COR-L47 (cell line): ENCODE measurements at regions not wholly inside any gene's neighbourhood (a gene's known extent, or its start where the extent isn't known, plus 50 kb on each side); places are given as distances from the start of the nearest gene placed in this dataset.
"Not testable (repeated sequence)": the region's sequence is repeated elsewhere in the genome, so short reads cannot be mapped to it uniquely, and the experiment has no call there.

Experiments
- DNase-seq: peaks from one replicate; lab custom pipeline; 2025; lab: John Stamatoyannopoulos, UW

DNA sequence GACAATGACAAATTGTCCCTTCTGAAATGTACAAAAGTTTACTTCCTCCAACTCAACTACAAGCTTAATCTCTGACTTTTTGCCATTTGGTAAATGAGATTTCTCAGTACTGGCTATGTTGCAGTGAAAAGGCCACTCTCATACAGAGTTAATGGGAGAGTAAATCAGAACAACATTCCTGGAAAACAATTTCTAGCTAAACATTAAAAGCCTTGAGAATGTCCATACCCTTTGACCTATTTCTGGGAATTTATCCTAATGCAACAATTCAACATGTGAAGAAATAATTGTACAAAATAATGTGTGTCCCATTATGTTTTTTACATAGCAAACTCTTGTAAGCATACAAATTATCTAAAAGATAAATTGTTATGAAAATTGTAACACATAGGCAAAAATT is 56.3 kb upstream of the SPEF2 start:
- DNase-seq, result no peak

DNA sequence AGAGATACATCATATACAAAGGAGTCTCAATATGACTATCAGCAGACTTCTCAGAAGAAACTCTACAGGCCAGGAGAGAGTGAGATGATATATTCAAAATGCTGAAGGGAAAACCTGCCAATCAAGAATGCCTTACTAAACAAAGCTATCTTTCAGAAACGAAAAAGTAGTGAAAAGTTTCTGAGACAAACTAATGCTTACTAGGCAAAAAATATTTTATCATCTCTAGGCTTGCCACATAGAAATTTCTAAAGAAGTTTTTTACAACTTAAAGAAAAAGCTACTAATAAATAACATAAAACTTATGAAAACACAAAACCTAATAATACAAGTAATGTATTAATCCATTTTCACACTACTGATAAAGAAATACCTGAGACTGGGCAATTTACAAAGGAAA is 59.9 kb upstream of the SPEF2 start:
- no peak for DNase-seq

DNA sequence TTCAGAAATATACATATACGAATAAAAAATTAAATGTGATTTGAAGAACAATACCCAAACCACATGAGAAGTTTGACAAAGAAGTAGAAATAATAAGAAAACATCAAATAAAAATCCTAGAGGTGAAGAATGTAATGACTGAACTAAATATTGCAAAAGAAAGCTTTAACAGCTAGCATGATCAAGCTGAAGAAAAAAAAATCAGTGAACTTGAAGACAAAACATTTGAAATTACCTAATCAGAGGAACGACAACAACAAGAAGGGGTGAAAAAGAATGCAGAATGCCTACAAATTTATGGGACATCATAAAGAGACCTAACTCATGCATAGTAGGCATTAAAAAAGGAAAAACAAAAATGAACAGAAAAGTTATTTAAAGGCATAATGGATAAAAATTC is 60.5 kb upstream of the SPEF2 start:
- no peak for DNase-seq

DNA sequence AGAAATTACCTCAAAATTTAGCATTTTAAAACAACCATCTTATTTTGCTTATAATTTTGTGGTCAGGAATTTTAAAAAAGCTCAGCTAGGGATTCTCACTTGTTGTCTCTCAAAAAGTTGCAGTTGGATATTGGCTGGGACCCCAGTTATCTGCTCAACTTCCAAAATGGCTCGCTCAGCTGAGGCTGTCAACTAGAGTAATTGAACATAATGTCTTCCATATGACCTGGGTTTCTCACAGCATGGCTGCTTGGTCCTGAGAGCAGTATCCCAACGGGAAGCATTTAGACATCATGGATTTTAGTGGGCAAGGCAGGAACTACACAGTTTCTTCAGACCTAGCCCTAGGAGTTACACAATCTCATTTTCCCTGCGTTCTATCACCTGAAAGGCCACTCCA is 63.6 kb upstream of the SPEF2 start:
- no peak for DNase-seq

DNA sequence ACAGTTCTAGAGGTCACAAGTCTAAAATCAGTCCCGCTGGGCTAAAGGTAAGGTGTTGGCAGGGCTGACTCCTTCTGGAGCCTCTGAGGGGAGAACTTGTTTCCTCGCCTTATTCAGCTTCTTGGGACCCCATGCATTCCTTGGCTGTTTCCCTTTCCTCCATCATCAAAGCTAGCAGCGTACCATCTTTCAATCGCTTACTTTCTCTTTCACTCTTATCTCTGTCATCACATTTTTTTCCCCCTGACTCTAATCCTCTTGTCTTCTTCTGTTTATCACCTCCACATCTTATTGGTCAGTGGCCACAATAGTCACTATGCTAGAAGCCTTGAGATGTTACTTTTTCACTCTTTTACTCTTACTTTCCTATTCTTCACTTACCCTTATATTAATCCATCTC is 72.5 kb upstream of the SPEF2 start:
- DNase-seq, result no peak

DNA sequence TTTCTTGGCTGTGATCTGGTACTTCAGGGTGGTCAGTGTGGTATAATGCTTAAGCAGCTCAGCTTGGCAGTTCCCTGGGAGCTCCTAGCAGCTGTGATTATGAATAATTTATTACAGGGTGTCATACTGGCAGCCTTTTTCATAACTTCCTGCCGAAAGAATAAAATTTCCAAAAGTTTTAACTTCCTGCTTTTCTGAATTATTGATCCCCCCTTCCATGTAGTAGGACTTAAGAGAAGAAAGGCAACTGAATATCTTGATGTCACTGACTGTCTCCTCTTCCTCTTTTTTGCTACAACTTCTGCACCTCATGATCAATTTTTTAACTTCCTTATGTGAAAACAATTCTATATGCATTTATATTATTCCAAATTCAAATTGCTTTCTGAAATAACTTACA is 74.3 kb upstream of the SPEF2 start:
- DNase-seq, result no peak

- no peak for DNase-seq
Measured at GRCh38 chr5:35540002-35540401, 77.7 kb upstream of the SPEF2 start.

GRCh38 chr5:35538198-35538931 is 79.3 kb upstream of the SPEF2 start:
- no peak for DNase-seq

DNA sequence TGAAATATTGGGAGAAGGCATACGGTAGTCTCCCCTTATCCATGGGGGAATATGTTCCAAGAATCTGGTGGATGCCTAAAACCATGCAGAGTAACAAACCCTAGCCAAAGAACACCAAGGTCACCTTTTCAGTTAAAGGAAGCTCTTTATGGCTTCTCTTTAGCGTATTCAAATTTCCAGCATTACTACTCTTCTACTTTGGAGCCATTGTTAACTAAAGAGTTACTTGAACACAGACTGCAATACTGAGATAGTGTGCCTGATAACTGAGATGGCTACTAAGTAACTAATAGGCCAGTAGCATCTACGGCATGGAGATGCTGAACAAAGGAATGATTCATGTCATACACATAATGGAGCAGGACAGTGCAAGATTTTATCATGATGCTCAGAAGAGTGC is 84.5 kb upstream of the SPEF2 start:
- DNase-seq, result no peak

DNA sequence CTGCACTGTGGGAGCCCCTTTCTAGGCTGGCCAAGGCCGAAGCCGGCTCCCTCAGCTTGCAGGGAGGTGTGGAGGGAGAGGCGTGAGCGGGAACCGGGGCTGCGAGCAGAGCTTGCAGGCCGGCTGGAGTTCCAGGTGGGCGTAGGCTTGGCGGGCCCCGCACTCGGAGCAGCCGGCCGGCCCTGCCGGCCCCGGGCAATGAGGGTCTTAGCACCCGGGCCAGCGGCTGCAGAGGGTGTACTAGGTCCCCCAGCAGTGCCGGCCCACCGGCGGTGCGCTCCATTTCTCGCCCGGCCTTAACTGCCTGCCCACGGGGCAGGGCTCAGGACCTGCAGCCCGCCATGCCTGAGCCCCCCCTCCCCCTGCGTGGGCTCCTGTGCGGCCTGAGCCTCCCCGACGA is 86.1 kb upstream of the SPEF2 start:
- not testable (repeated sequence) for DNase-seq

DNA sequence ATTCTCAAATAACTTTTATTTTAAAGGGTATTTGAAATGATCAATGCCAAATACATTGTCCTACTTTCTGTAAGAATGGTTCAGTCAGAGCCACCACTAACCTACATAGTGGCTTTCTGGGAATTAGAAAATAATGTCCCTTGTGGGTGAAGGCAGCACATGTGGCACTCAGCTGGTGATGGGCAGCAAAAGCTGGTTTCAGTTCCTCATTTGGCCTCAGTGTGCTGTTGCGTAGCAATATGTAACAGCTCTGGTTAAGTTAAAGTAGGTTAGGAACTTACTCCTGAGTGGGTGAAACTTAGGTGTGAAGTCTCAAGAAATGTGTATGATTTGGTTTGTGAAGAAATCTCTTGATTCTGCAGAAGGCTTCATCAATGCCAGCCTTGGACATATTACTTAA is 99.6 kb upstream of the SPEF2 start:
- no peak for DNase-seq

DNA sequence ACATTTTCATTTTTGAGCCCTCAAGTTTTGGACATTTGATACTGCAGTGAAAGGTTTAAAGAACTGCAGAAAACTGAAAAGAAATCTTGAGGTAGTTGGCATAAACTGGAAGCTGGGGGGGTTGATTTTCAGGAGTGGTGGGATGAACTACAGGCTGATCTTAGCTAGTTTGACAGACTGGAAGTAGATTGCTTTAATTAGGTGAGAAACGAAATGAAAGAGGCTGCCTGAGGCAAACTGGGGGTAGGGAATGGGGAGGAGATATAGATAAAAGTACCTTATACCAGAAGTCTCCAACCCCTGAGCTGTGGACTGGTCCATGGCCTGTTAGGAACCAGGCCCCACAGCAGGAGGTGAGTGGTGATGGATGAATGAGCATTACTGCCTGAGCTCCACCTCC is 101.4 kb upstream of the SPEF2 start:
- no peak for DNase-seq

- no peak for DNase-seq
Measured at GRCh38 chr5:35513612-35514011, 104.1 kb upstream of the SPEF2 start.

DNA sequence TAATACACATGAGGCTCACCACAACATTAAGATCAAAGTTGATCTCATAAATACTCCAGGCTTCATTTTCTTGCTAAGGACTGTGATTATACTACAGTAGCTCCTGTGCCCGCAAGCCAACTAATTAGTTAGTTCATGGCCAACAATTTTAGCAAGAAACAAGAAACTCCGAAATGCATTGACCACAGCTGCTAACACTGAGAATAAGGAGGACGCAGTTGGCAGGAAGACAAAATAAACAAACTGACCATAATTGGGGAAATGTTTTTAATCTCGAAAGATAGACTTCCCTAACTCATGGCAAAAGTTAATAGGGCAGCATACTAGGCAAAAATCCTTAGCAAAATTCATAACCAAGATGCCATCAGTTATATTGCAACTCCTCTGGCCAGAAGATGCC is 115.5 kb upstream of the SPEF2 start:
- no peak for DNase-seq

- no peak for DNase-seq
Measured at GRCh38 chr5:35488791-35489190, 128.9 kb upstream of the SPEF2 start.

- DNase-seq, result no peak
Measured at GRCh38 chr5:35488055-35488454, 129.6 kb upstream of the SPEF2 start.

- no peak for DNase-seq
Measured at GRCh38 chr5:35487233-35488025, 130.2 kb upstream of the SPEF2 start.

DNA sequence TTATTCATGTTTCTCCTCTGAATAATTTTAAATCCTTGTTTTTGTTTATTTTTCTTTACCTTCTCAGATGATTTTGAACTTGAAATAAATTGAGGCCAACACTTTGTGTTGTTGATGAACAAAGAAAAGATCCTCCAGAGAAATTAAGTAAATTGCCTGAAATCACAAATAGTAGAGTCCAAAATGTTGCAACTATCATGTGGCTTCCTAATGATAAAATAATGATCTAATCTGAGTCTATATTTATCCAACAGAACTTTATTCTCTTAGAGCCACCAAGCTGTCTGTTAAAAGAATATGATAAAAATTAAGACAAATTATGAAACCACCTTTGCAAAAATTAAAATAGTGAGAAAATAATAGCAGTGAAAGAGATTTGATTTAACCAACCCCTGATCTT is 132.2 kb upstream of the SPEF2 start:
- no peak for DNase-seq

DNA sequence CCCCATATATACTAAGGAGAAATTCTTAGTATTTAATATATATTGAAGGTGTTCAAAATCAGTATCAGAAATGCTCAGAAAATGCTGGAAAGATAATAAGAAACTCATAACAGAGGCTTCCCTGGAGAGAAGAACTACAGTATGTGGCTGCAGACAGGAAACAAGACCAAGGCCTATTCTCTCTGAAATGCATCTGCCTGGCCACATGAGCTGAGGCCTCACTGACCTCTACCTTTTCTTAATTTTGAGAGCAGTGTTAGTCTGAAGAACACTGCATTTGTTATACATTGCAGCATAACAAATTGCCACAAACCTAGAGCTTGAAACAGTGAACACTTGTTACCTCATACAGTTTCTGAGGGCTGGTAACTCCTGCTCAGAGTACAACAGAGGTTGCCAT is 133.4 kb upstream of the SPEF2 start:
- no peak for DNase-seq

- DNase-seq, result no peak
Measured at GRCh38 chr5:35483780-35484179, 133.9 kb upstream of the SPEF2 start.

GRCh38 chr5:35483191-35483590 is 134.5 kb upstream of the SPEF2 start:
- DNase-seq, result no peak

DNA sequence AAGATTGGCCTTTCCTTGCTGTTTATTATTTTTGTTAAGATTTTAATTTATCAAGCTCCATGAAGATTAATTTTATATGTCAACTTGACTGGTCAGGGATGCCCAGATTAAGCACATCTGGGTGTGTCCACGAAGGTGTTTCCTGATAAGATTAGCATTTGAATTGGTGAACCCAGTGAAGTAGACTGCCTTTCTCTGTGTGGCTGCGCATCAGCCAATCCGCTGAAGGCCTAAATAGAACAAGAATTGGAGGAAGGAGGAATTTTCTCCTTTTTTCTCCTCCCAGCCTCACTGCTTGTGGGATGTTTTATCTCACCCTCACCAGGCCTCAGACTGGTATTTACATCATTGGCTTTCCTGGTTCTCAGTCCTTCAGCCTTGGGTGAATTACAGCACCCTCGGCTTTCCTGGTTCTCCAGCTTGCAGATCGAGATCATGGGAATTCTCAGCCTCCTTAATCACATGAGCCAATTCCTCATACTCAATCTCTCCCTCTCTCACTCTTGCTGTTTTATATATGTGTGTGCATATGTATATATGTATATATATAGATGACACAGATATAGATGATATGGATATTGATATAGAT is 135.4 kb upstream of the SPEF2 start:
- DNase-seq, result no peak
